ENCODE measurements at regions not wholly inside any gene's neighbourhood (a gene's known extent, or its start where the extent isn't known, plus 50 kb on each side); places are given as distances from the start of the nearest gene placed in this dataset.

- DNase-seq (no peak), ATAC-seq (no peak)
Measured at GRCh38 chr14:27927519-27927918, 839.1 kb upstream of the FOXG1 start.

- no peak for DNase-seq
- ATAC-seq = no peak
Measured at GRCh38 chr14:27929797-27930347, 836.7 kb upstream of the FOXG1 start.

GRCh38 chr14:27938392-27938791 is 828.2 kb upstream of the FOXG1 start:
- no peak for ATAC-seq
- DNase-seq = no peak

- no peak for DNase-seq
Measured at GRCh38 chr14:27945512-27945911, 821.1 kb upstream of the FOXG1 start.

GRCh38 chr14:27958757-27959156 is 807.8 kb upstream of the FOXG1 start:
- no peak for ATAC-seq
- DNase-seq = no peak

More at GRCh38 chr14:27945512-27945911, 821.1 kb upstream of the FOXG1 start:
- ATAC-seq = no peak

GRCh38 chr14:27995691-27996090 is 770.9 kb upstream of the FOXG1 start:
- DNase-seq = no peak
- no peak for ATAC-seq

GRCh38 chr14:28001002-28001401 is 765.6 kb upstream of the FOXG1 start:
- DNase-seq (no peak), ATAC-seq (no peak)

- DNase-seq = no peak
- no peak for ATAC-seq
Measured at GRCh38 chr14:28012629-28013415, 753.8 kb upstream of the FOXG1 start.

GRCh38 chr14:28020112-28020511 is 746.5 kb upstream of the FOXG1 start:
- no peak for DNase-seq

GRCh38 chr14:28023853-28024252 is 742.7 kb upstream of the FOXG1 start:
- ATAC-seq (no peak), DNase-seq (no peak)

More at GRCh38 chr14:28020112-28020511, 746.5 kb upstream of the FOXG1 start:
- ATAC-seq = no peak

GRCh38 chr14:28052251-28052650 is 714.3 kb upstream of the FOXG1 start:
- ATAC-seq = no peak

GRCh38 chr14:28055008-28055407 is 711.6 kb upstream of the FOXG1 start:
- ATAC-seq (no peak), DNase-seq (no peak)

More at GRCh38 chr14:28052251-28052650, 714.3 kb upstream of the FOXG1 start:
- no peak for DNase-seq

- no peak for DNase-seq
- no peak for ATAC-seq
Measured at GRCh38 chr14:28057359-28058296, 709.0 kb upstream of the FOXG1 start.

GRCh38 chr14:28059254-28059653 is 707.3 kb upstream of the FOXG1 start:
- no peak for ATAC-seq
- DNase-seq = no peak

- DNase-seq = no peak
- no peak for ATAC-seq
Measured at GRCh38 chr14:28061006-28061405, 705.6 kb upstream of the FOXG1 start.

GRCh38 chr14:28077021-28077420 is 689.6 kb upstream of the FOXG1 start:
- ATAC-seq (no peak), DNase-seq (no peak)

- ATAC-seq = no peak
Measured at GRCh38 chr14:28083389-28083788, 683.2 kb upstream of the FOXG1 start.

GRCh38 chr14:28088125-28088524 is 678.5 kb upstream of the FOXG1 start:
- ATAC-seq (no peak), DNase-seq (no peak)

More at GRCh38 chr14:28083389-28083788, 683.2 kb upstream of the FOXG1 start:
- DNase-seq = no peak

- ATAC-seq = no peak
- no peak for DNase-seq
Measured at GRCh38 chr14:28097585-28097984, 669.0 kb upstream of the FOXG1 start.

GRCh38 chr14:28098856-28099255 is 667.7 kb upstream of the FOXG1 start:
- ATAC-seq (no peak), DNase-seq (no peak)

GRCh38 chr14:28102001-28102400 is 664.6 kb upstream of the FOXG1 start:
- DNase-seq (no peak), ATAC-seq (no peak)

GRCh38 chr14:28102814-28103213 is 663.8 kb upstream of the FOXG1 start:
- no peak for ATAC-seq
- no peak for DNase-seq

- no peak for ATAC-seq
Measured at GRCh38 chr14:28113311-28113710, 653.3 kb upstream of the FOXG1 start.

More at GRCh38 chr14:28113311-28113710, 653.3 kb upstream of the FOXG1 start:
- no peak for DNase-seq
